ENCODE measurements at regions not wholly inside any gene's neighbourhood (a gene's known extent, or its start where the extent isn't known, plus 50 kb on each side); places are given as distances from the start of the nearest gene placed in this dataset.
"Not testable (repeated sequence)": the region's sequence is repeated elsewhere in the genome, so short reads cannot be mapped to it uniquely, and the experiment has no call there.

GRCh38 chr7:32221056-32221455, 150.8 kb upstream of the PDE1C start:
- TF ChIP-seq, protein P1, sequence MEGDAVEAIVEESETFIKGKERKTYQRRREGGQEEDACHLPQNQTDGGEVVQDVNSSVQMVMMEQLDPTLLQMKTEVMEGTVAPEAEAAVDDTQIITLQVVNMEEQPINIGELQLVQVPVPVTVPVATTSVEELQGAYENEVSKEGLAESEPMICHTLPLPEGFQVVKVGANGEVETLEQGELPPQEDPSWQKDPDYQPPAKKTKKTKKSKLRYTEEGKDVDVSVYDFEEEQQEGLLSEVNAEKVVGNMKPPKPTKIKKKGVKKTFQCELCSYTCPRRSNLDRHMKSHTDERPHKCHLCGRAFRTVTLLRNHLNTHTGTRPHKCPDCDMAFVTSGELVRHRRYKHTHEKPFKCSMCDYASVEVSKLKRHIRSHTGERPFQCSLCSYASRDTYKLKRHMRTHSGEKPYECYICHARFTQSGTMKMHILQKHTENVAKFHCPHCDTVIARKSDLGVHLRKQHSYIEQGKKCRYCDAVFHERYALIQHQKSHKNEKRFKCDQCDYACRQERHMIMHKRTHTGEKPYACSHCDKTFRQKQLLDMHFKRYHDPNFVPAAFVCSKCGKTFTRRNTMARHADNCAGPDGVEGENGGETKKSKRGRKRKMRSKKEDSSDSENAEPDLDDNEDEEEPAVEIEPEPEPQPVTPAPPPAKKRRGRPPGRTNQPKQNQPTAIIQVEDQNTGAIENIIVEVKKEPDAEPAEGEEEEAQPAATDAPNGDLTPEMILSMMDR (IDR thresholded peaks at IDR 0.05) = no peak
- Histone ChIP-seq H3K4me3 (no peak overlapping the region), H3K4me1 (no peaks in the 10 kb centered on the region), H3K36me3 (no peaks in the 10 kb centered on the region), H3K9me3 (no peaks in the 10 kb centered on the region), H3K27ac (no peak overlapping the region), H3K27me3 (no peaks in the 10 kb centered on the region)
- DNase-seq = no peak
- intact Hi-C loops (cut with DNase I; ENCODE audit: low total_unique reads) = no loop called here

DNA sequence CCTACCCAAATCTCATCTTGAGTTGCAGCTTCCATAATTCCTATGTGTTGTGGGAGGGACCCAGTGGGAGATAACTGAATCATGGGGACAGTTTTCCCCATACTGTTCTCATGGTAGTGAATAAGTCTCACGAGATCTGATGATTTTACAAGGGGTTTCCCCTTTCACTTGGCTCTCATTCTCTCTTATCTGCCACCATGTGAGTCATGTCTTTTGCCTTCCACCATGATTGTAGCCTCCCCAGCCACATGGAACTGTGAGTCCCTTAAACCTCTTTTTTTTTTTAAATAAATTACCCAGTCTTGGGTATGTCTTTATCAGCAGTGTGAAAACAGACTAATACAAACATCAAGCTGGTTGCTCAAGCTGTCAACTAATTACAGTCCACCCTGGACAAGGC, 149.6 kb upstream of the PDE1C start:
- DNase-seq; H3K27me3 ChIP-seq; H3K4me1 ChIP-seq; H3K9me3 ChIP-seq; H3K36me3 ChIP-seq; intact Hi-C loops (cut with DNase I; ENCODE audit: low total_unique reads); H3K4me3 ChIP-seq; H3K27ac ChIP-seq: not testable (repeated sequence)

DNA sequence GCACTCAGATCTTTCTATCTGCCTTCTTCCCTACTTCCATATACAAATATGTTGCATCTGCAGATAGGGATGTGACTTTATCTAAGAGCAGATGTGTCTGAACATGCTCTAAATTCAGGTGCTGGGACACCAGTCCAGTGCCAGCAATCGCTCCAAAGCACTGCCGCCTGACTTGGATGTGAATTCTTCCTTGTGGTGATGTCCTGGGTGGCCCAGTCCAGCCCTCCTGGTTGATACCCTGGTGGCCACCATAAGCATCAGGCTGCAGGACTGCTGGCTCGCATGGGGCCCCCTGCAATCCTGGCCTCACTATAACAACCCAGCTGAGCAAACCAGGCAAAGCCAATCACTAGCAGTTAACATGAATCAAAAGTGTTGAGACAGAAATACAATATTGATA, 149.2 kb upstream of the PDE1C start:
- no peaks in the 10 kb centered on the region for H3K4me1 ChIP-seq
- no peaks in the 10 kb centered on the region for H3K36me3 ChIP-seq
- H3K27ac ChIP-seq = no peak overlapping the region
- no peaks in the 10 kb centered on the region for H3K9me3 ChIP-seq
- no peak for TF ChIP-seq POLR2A (IDR thresholded peaks at IDR 0.05)
- TF ChIP-seq, protein P1 (IDR thresholded peaks at IDR 0.05) = no peak
- no peak for DNase-seq
- intact Hi-C loops (cut with DNase I; ENCODE audit: low total_unique reads) = no loop called here
- H3K27me3 ChIP-seq = no peaks in the 10 kb centered on the region
- H3K4me3 ChIP-seq = no peak overlapping the region

- no peak overlapping the region for H3K27ac ChIP-seq
- no peaks in the 10 kb centered on the region for H3K9me3 ChIP-seq
- no peaks in the 10 kb centered on the region for H3K4me1 ChIP-seq
- intact Hi-C loops (cut with DNase I; ENCODE audit: low total_unique reads) = no loop called here
- no peak overlapping the region for H3K4me3 ChIP-seq
- no peaks in the 10 kb centered on the region for H3K36me3 ChIP-seq
- TF ChIP-seq POLR2A (IDR thresholded peaks at IDR 0.05) = no peak
- TF ChIP-seq, protein P1 (IDR thresholded peaks at IDR 0.05) = no peak
- H3K27me3 ChIP-seq = no peaks in the 10 kb centered on the region
- no peak for DNase-seq
These were observed 148.6 kb upstream of the PDE1C start for GRCh38 chr7:32218741-32219288.

DNA sequence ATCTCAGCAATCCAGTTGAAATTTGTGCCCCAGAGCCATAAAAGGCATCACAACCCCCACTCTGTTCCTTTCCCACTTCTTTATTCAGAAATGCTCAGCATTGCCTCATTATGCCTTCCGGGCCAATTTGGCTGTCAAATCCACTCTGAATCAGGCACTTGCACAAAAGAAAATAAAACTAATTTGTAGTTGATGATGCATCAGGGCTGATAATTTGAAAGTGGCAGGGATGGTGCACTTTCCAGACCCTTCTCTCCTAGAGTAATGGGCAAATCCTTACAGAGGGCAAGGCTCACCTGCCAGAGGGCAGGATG, 147.9 kb upstream of the PDE1C start:
- H3K4me1 ChIP-seq = no peaks in the 10 kb centered on the region
- H3K4me3 ChIP-seq = no peak overlapping the region
- no peaks in the 10 kb centered on the region for H3K9me3 ChIP-seq
- H3K36me3 ChIP-seq = no peaks in the 10 kb centered on the region
- TF ChIP-seq POLR2A (IDR thresholded peaks at IDR 0.05) = no peak
- TF ChIP-seq, protein P1 (IDR thresholded peaks at IDR 0.05) = no peak
- no peak for DNase-seq
- intact Hi-C loops (cut with DNase I; ENCODE audit: low total_unique reads) = no loop called here
- H3K27me3 ChIP-seq = no peaks in the 10 kb centered on the region
- no peak overlapping the region for H3K27ac ChIP-seq

Data from uterus (tissue), 3 donors.